DND-41 (cell line): ENCODE measurements at regions not wholly inside any gene's neighbourhood (a gene's known extent, or its start where the extent isn't known, plus 50 kb on each side); places are given as distances from the start of the nearest gene placed in this dataset.
A peak's percentile ranks its signal among the peaks of the same experiment; 100 is the strongest.

Source experiments
- ATAC-seq: fragments of 200-7000 bp; cut with Tn5 transposase; 3 replicates; pipeline ENCODE4 v1.9.1; 2021; ENCODE audit warnings: low read depth; ENCODE audit not compliant: insufficient read depth
- DNase-seq: peaks from one replicate; pipeline ENCODE4 v3.0.0-alpha.2; 2020
- H2AFZ ChIP-seq: 2 replicates; pipeline ENCODE4 v1.6.0; 2012; ENCODE audit warnings: low read depth, low read length
- H3K27ac ChIP-seq: 2 replicates; pipeline ENCODE4 v1.5.1; 2012; ENCODE audit warnings: low read length, inconsistent platforms
- H3K27me3 ChIP-seq: fragments of 200-600 bp; sonication (generic); 2 replicates; pipeline ENCODE4 v1.6.0; 2012; ENCODE audit warnings: low read length, mild to moderate bottlenecking, inconsistent platforms; ENCODE audit not compliant: insufficient read depth, poor library complexity
- H3K36me3 ChIP-seq: 2 replicates; pipeline ENCODE4 v1.5.1; 2012; ENCODE audit warnings: low read length, inconsistent platforms; ENCODE audit not compliant: insufficient read depth
- H3K4me1 ChIP-seq: 2 replicates; pipeline ENCODE4 v1.5.1; 2012; ENCODE audit warnings: mild to moderate bottlenecking, low read length; ENCODE audit not compliant: insufficient read depth
- H3K4me2 ChIP-seq: 2 replicates; pipeline ENCODE4 v1.6.0; 2012; ENCODE audit warnings: mild to moderate bottlenecking, moderate library complexity, low read length, inconsistent platforms; ENCODE audit not compliant: insufficient read depth
- H3K4me3 ChIP-seq, 2 experiments: fragments of 200-600 bp in 1 of 2; shearing (Covaris generic) in 1 of 2; 2 replicates each; pipeline ENCODE4 v1.5.1; 2012 to 2016; ENCODE audit warnings: inconsistent platforms in 2 of 2, low read length in 2 of 2, mild to moderate bottlenecking in 2 of 2, low read depth in 1 of 2, moderate library complexity in 1 of 2
- H3K79me2 ChIP-seq: 2 replicates; pipeline ENCODE4 v1.6.0; 2012; ENCODE audit warnings: low read length, inconsistent platforms; ENCODE audit not compliant: insufficient read depth
- H3K9ac ChIP-seq: 2 replicates; pipeline ENCODE4 v1.6.0; 2012; ENCODE audit warnings: low read depth, mild to moderate bottlenecking, inconsistent platforms, low read length, moderate library complexity
- H3K9me3 ChIP-seq: 2 replicates; pipeline ENCODE4 v1.5.1; 2012; ENCODE audit warnings: low read length, moderate library complexity, mild to moderate bottlenecking, inconsistent platforms; ENCODE audit not compliant: insufficient read depth, severe bottlenecking
- H4K20me1 ChIP-seq: 2 replicates; pipeline ENCODE4 v1.6.0; 2012; ENCODE audit warnings: low read length; ENCODE audit not compliant: insufficient read depth
- CTCF ChIP-seq: IDR thresholded peaks from 2 replicates; pipeline ENCODE4 v1.5.1; 2012; ENCODE audit warnings: borderline replicate concordance, low read length, moderate library complexity, mild to moderate bottlenecking; ENCODE audit not compliant: poor library complexity, severe bottlenecking; ENCODE audit errors: extremely low read depth
- EZH2 ChIP-seq: IDR thresholded peaks from 3 replicates; pipeline ENCODE4 v1.6.1; 2012; ENCODE audit warnings: borderline replicate concordance, low read depth, mild to moderate bottlenecking, moderate library complexity, low read length, inconsistent platforms; ENCODE audit not compliant: severe bottlenecking

GRCh38 chr10:120689777-120690529, 161.2 kb upstream of the WDR11 start:
- H2AFZ ChIP-seq: no peak overlapping the region
- no peaks in the 10 kb centered on the region for H4K20me1 ChIP-seq
- no peak overlapping the region for H3K9ac ChIP-seq
- no peaks in the 10 kb centered on the region for H3K4me1 ChIP-seq
- H3K4me3 ChIP-seq: no peak overlapping the region
- H3K27me3 ChIP-seq: peaks cover 6% of the 10 kb centered on the region
- no peak overlapping the region for H3K27ac ChIP-seq
- ATAC-seq (no peak), DNase-seq (no peak)
- no peak overlapping the region for H3K4me2 ChIP-seq
- TF ChIP-seq CTCF (no peak), EZH2 (no peak)
- H3K9me3 ChIP-seq: no peaks in the 10 kb centered on the region
- no peaks in the 10 kb centered on the region for H3K36me3 ChIP-seq
- no peaks in the 10 kb centered on the region for H3K79me2 ChIP-seq

- ATAC-seq (no peak), DNase-seq (no peak)
- H2AFZ ChIP-seq: no peak overlapping the region
- H4K20me1 ChIP-seq: no peaks in the 10 kb centered on the region
- peaks cover 2% of the 10 kb centered on the region for H3K27me3 ChIP-seq
- H3K27ac ChIP-seq: no peak overlapping the region
- peak overlapping the region; percentile 17; the same call in 1 of the 2 replicates for H3K4me2 ChIP-seq
- no peaks in the 10 kb centered on the region for H3K36me3 ChIP-seq
- no peaks in the 10 kb centered on the region for H3K79me2 ChIP-seq
- H3K4me1 ChIP-seq: no peaks in the 10 kb centered on the region
- TF ChIP-seq EZH2: no peak
- TF ChIP-seq CTCF: no peak
- H3K4me3 ChIP-seq: no peak overlapping the region
- H3K9ac ChIP-seq: no peak overlapping the region
- H3K9me3 ChIP-seq: no peaks in the 10 kb centered on the region
Measured at GRCh38 chr10:120691625-120692024, 159.5 kb upstream of the WDR11 start.

GRCh38 chr10:120700426-120700825, 150.7 kb upstream of the WDR11 start:
- Histone ChIP-seq H2AFZ (no peak overlapping the region), H3K27me3 (peaks cover 4% of the 10 kb centered on the region), H3K4me2 (no peak overlapping the region), H3K36me3 (no peaks in the 10 kb centered on the region), H3K27ac (no peak overlapping the region), H3K79me2 (no peaks in the 10 kb centered on the region), H3K9ac (no peak overlapping the region), H3K4me1 (no peaks in the 10 kb centered on the region), H3K9me3 (peaks cover 15% of the 10 kb centered on the region), H3K4me3 (no peak overlapping the region), H4K20me1 (no peaks in the 10 kb centered on the region)
- ATAC-seq (no peak), DNase-seq (no peak)
- TF ChIP-seq EZH2 (no peak), CTCF (no peak)
